ENCODE measurements at regions not wholly inside any gene's neighbourhood (a gene's known extent, or its start where the extent isn't known, plus 50 kb on each side); places are given as distances from the start of the nearest gene placed in this dataset.

DNA sequence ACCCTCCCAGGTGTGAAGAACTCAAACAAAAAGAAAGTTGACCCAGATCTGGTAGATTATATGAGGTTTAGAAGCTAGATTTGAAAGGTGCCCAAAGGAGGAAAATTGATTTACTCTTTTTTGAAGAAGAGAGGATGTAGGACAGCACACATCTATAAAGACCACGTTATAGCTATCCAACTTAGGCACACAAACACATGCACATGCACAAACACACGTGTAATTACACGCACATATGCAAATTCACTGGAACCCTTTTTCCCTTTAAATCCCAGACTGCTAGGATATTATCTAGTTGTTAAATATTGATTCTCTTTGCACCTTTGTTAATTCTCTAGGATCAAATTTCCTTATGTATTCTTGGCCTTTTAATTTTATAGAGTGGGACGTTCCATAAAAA lies 272.8 kb upstream of the TBX18 start:
- H3K4me3 Mint-ChIP-seq: no peak overlapping the region
- CTCF ChIA-PET: no interaction called here
- no peaks in the 10 kb centered on the region for H3K79me2 ChIP-seq (ENCODE audit: control insufficient read depth, insufficient read depth, low read length)
- H3K27ac Mint-ChIP-seq: no peak overlapping the region
- H4K20me1 ChIP-seq (ENCODE audit: control insufficient read depth, insufficient read depth, low read length, poor library complexity, severe bottlenecking): no peaks in the 10 kb centered on the region
- H3K9ac ChIP-seq (ENCODE audit: low read length): no peak overlapping the region
- H3K4me3 ChIP-seq (ENCODE audit: control extremely low read depth in 1 of 5, extremely low read depth in 1 of 5, insufficient read depth in 1 of 5, low read depth in 2 of 5, low read length in 4 of 5): no peak overlapping the region
- H3K4me1 Mint-ChIP-seq: no peaks in the 10 kb centered on the region
- H3K4me1 ChIP-seq (ENCODE audit: control insufficient read depth in 2 of 2, insufficient read depth in 2 of 2, low read length in 2 of 2): no peaks in the 10 kb centered on the region
- H3K36me3 ChIP-seq (replicated peaks in 1 of 2; ENCODE audit: control extremely low read depth in 1 of 2, control insufficient read depth in 1 of 2, extremely low read depth in 1 of 2, insufficient read depth in 2 of 2, low read length in 1 of 2): no peaks in the 10 kb centered on the region
- ATAC-seq (ENCODE audit: low read depth) (no peak), DNase-seq (no peak)
- peaks cover 12% of the 10 kb centered on the region for H3K9me3 Mint-ChIP-seq (ENCODE audit: insufficient read depth)
- no peak overlapping the region for H3K27ac ChIP-seq (ENCODE audit: low read length in 2 of 2)
- POLR2A ChIA-PET: no interaction called here
- TF ChIP-seq, protein P1, sequence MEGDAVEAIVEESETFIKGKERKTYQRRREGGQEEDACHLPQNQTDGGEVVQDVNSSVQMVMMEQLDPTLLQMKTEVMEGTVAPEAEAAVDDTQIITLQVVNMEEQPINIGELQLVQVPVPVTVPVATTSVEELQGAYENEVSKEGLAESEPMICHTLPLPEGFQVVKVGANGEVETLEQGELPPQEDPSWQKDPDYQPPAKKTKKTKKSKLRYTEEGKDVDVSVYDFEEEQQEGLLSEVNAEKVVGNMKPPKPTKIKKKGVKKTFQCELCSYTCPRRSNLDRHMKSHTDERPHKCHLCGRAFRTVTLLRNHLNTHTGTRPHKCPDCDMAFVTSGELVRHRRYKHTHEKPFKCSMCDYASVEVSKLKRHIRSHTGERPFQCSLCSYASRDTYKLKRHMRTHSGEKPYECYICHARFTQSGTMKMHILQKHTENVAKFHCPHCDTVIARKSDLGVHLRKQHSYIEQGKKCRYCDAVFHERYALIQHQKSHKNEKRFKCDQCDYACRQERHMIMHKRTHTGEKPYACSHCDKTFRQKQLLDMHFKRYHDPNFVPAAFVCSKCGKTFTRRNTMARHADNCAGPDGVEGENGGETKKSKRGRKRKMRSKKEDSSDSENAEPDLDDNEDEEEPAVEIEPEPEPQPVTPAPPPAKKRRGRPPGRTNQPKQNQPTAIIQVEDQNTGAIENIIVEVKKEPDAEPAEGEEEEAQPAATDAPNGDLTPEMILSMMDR (IDR thresholded peaks at IDR 0.05): no peak
- TF ChIP-seq EZH2 (IDR thresholded peaks at IDR 0.05; ENCODE audit: borderline replicate concordance, insufficient read depth, low read depth, low read length, poor library complexity, severe bottlenecking): no peak
- H3K9me3 ChIP-seq (ENCODE audit: control extremely low read depth in 1 of 3, control insufficient read depth in 2 of 3, insufficient read depth in 1 of 3, low read length in 2 of 3): peaks cover 0 to 20% (median 11%) of the 10 kb centered on the region in 3 donors
- H3K4me2 ChIP-seq (replicated peaks; ENCODE audit: low read depth, low read length, poor library complexity, severe bottlenecking): no peak overlapping the region
- H3K27me3 Mint-ChIP-seq: no peaks in the 10 kb centered on the region
- no peak overlapping the region for H2AFZ ChIP-seq (ENCODE audit: insufficient read depth, low read depth, low read length, poor library complexity, severe bottlenecking)
- no peaks in the 10 kb centered on the region for H3K27me3 ChIP-seq (replicated peaks in 1 of 4; ENCODE audit: control extremely low read depth in 1 of 4, control insufficient read depth in 3 of 4, insufficient read depth in 4 of 4, low read length in 3 of 4)
- no CpG with 5 or more reads among the region's 4 CpGs for WGBS (ENCODE audit: insufficient coverage)
- intact Hi-C loops (cut with micrococcal nuclease): no loop called here

- ChIA-PET POLR2A (no interaction called here), CTCF (no interaction called here)
- Histone ChIP-seq H4K20me1 (ENCODE audit: control insufficient read depth, insufficient read depth, low read length, poor library complexity, severe bottlenecking) (no peaks in the 10 kb centered on the region), H3K9ac (ENCODE audit: low read length) (no peak overlapping the region), H3K27me3 (replicated peaks in 1 of 4; ENCODE audit: control extremely low read depth in 1 of 4, control insufficient read depth in 3 of 4, insufficient read depth in 4 of 4, low read length in 3 of 4) (no peaks in the 10 kb centered on the region), H3K4me2 (replicated peaks; ENCODE audit: low read depth, low read length, poor library complexity, severe bottlenecking) (no peak overlapping the region), H3K79me2 (ENCODE audit: control insufficient read depth, insufficient read depth, low read length) (no peaks in the 10 kb centered on the region), H3K4me1 (ENCODE audit: control insufficient read depth in 2 of 2, insufficient read depth in 2 of 2, low read length in 2 of 2) (no peaks in the 10 kb centered on the region), H3K4me3 (ENCODE audit: control extremely low read depth in 1 of 5, extremely low read depth in 1 of 5, insufficient read depth in 1 of 5, low read depth in 2 of 5, low read length in 4 of 5) (no peak overlapping the region), H3K9me3 (ENCODE audit: control extremely low read depth in 1 of 3, control insufficient read depth in 2 of 3, insufficient read depth in 1 of 3, low read length in 2 of 3) (peaks cover 0 to 27% (median 11%) of the 10 kb centered on the region in 3 donors), H3K27ac (ENCODE audit: low read length in 2 of 2) (no peak overlapping the region), H2AFZ (ENCODE audit: insufficient read depth, low read depth, low read length, poor library complexity, severe bottlenecking) (no peak overlapping the region), H3K36me3 (replicated peaks in 1 of 2; ENCODE audit: control extremely low read depth in 1 of 2, control insufficient read depth in 1 of 2, extremely low read depth in 1 of 2, insufficient read depth in 2 of 2, low read length in 1 of 2) (no peaks in the 10 kb centered on the region)
- H3K4me1 Mint-ChIP-seq: no peaks in the 10 kb centered on the region
- DNase-seq (no peak), ATAC-seq (ENCODE audit: low read depth) (no peak)
- no peak overlapping the region for H3K27ac Mint-ChIP-seq
- H3K27me3 Mint-ChIP-seq: no peaks in the 10 kb centered on the region
- H3K9me3 Mint-ChIP-seq (ENCODE audit: insufficient read depth): peaks cover 12% of the 10 kb centered on the region
- no peak overlapping the region for H3K4me3 Mint-ChIP-seq
- WGBS (ENCODE audit: insufficient coverage): 100% methylated on average over 1 of the region's 1 CpG
- TF ChIP-seq, protein P1 (IDR thresholded peaks at IDR 0.05): no peak
- no peak for TF ChIP-seq EZH2 (IDR thresholded peaks at IDR 0.05; ENCODE audit: borderline replicate concordance, insufficient read depth, low read depth, low read length, poor library complexity, severe bottlenecking)
- intact Hi-C loops (cut with micrococcal nuclease): no loop called here
Measured at GRCh38 chr6:85035766-85036165, 271.4 kb upstream of the TBX18 start.

All from B cell (primary cell).